Panc1 (cell line): ENCODE measurements at regions not wholly inside any gene's neighbourhood (a gene's known extent, or its start where the extent isn't known, plus 50 kb on each side); places are given as distances from the start of the nearest gene placed in this dataset.

Experiments used
- POLR2AphosphoS5 ChIP-seq: IDR thresholded peaks from 2 replicates; pipeline ENCODE4 v1.6.1; 2012; ENCODE audit warnings: mild to moderate bottlenecking, low read depth, low read length, moderate library complexity
- TCF7L2 ChIP-seq: IDR thresholded peaks from 2 replicates; pipeline ENCODE4 v1.6.1; 2011; ENCODE audit warnings: mild to moderate bottlenecking, low read depth, low read length, inconsistent platforms
- TF ChIP-seq, protein P1 (sequence below): fragments of 450-650 bp; IDR thresholded peaks from 2 replicates; pipeline ENCODE4 v1.5.1; 2017; ENCODE audit warnings: mild to moderate bottlenecking

DNA sequence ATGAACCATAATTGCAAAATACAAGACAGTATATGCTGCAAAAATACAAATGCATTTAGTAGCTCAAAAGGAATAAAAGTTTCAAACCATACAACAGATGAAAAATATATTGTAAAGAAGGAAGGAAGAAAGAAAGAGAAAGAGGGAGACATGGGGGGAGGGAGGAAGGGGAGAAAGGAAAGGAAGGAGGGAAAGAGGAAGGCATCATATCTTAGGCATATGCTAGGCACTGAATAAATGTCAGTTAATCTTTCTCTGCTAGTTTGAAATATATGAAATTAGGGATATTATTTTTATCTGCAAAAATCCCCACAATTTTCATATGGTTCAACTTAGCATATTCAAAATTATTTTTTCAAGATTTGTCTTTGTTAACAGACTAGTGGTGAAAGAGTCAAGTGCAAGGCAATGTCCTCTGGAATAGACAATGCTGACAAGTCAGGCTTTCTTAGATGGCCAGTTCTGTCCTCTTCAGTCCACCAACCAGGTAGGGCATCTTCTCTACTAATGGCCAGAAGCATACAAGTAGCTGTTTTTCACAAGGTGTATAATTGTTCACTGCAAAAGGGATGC, 506.4 kb downstream of the PRKD1 start:
- TF ChIP-seq, protein P1, sequence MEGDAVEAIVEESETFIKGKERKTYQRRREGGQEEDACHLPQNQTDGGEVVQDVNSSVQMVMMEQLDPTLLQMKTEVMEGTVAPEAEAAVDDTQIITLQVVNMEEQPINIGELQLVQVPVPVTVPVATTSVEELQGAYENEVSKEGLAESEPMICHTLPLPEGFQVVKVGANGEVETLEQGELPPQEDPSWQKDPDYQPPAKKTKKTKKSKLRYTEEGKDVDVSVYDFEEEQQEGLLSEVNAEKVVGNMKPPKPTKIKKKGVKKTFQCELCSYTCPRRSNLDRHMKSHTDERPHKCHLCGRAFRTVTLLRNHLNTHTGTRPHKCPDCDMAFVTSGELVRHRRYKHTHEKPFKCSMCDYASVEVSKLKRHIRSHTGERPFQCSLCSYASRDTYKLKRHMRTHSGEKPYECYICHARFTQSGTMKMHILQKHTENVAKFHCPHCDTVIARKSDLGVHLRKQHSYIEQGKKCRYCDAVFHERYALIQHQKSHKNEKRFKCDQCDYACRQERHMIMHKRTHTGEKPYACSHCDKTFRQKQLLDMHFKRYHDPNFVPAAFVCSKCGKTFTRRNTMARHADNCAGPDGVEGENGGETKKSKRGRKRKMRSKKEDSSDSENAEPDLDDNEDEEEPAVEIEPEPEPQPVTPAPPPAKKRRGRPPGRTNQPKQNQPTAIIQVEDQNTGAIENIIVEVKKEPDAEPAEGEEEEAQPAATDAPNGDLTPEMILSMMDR = no peak
- TF ChIP-seq POLR2AphosphoS5 = no peak
- no peak for TF ChIP-seq TCF7L2
